Testis (tissue), 2 donors: ENCODE measurements at regions not wholly inside any gene's neighbourhood (a gene's known extent, or its start where the extent isn't known, plus 50 kb on each side); places are given as distances from the start of the nearest gene placed in this dataset.
"Not testable (repeated sequence)": the region's sequence is repeated elsewhere in the genome, so short reads cannot be mapped to it uniquely, and the experiment has no call there.

Source experiments
- DNase-seq: peaks from one replicate; pipeline ENCODE4 v3.0.0-alpha.2; 2019
- H3K27ac ChIP-seq, 2 donors: fragments of 200-600 bp; sonication (generic); one replicate each; pipeline ENCODE4 v1.5.1; 2019
- H3K27me3 ChIP-seq: fragments of 200-600 bp; sonication (generic); one replicate; pipeline ENCODE4 v1.5.1; 2019
- H3K36me3 ChIP-seq: fragments of 200-600 bp; sonication (generic); one replicate; pipeline ENCODE4 v1.5.1; 2017; ENCODE audit warnings: low read depth; ENCODE audit errors: missing control alignments
- H3K4me1 ChIP-seq: fragments of 200-600 bp; sonication (generic); one replicate; pipeline ENCODE4 v1.5.1; 2019
- H3K4me3 ChIP-seq, 2 donors: fragments of 200-600 bp; sonication (generic); one replicate each; pipeline ENCODE4 v1.5.1; 2017 to 2019
- H3K9me3 ChIP-seq: fragments of 200-600 bp; sonication (generic); one replicate; pipeline ENCODE4 v1.5.1; 2017
- CTCF ChIP-seq, 3 experiments: fragments of 450-650 bp in 2 of 3; fragments of 200-600 bp in 1 of 3; sonication (generic) in 1 of 3; IDR thresholded peaks; one replicate each; pipeline ENCODE4 v1.5.1; 2016 to 2019; ENCODE audit warnings: antibody characterized with exemption in 3 of 3, mild to moderate bottlenecking in 2 of 3, moderate library complexity in 1 of 3
- POLR2A ChIP-seq: fragments of 450-650 bp; IDR thresholded peaks from one replicate; pipeline ENCODE4 v1.6.1; 2017; ENCODE audit warnings: antibody characterized with exemption, mild to moderate bottlenecking, moderate library complexity
- WGBS, 2 donors: methylation state at CpG; one replicate each; pipeline ENCODE4 v1.1.5; 2018; 5-methylcytosine and 5-hydroxymethylcytosine counted together
- intact Hi-C: fragments of 100-400 bp; cut with DNase I; formaldehyde crosslinking; loops from one replicate; pipeline ENCODE4 v1.15.1; 2023; ENCODE audit warnings: low total_unique reads

GRCh38 chr10:6678956-6679355 is 98.9 kb upstream of the PRKCQ start:
- Histone ChIP-seq H3K36me3 (no peaks in the 10 kb centered on the region), H3K9me3 (no peaks in the 10 kb centered on the region), H3K27me3 (no peaks in the 10 kb centered on the region), H3K4me3 (no peak overlapping the region), H3K4me1 (no peaks in the 10 kb centered on the region), H3K27ac (no peak overlapping the region)
- intact Hi-C loops, result no loop called here
- DNase-seq, result no peak
- no peak for TF ChIP-seq CTCF (IDR thresholded peaks at IDR 0.05)
- TF ChIP-seq POLR2A, result no peak

- no peaks in the 10 kb centered on the region for H3K4me1 ChIP-seq
- intact Hi-C loops, result no loop called here
- H3K27ac ChIP-seq, result no peak overlapping the region
- H3K4me3 ChIP-seq, result no peak overlapping the region
- no peak for TF ChIP-seq POLR2A
- TF ChIP-seq CTCF (IDR thresholded peaks at IDR 0.05), result peak; percentile 48 to 69 (median 52)
- 12 to 14% methylated on average over 9 of the region's 9 CpGs for WGBS, 2 donors
- no peaks in the 10 kb centered on the region for H3K36me3 ChIP-seq
- peak; percentile 72 for DNase-seq
- H3K9me3 ChIP-seq, result no peaks in the 10 kb centered on the region
- H3K27me3 ChIP-seq, result no peaks in the 10 kb centered on the region
Measured at GRCh38 chr10:6678211-6678803, 98.2 kb upstream of the PRKCQ start.

- intact Hi-C loops, H3K27me3 ChIP-seq, H3K4me3 ChIP-seq, H3K27ac ChIP-seq, H3K9me3 ChIP-seq, H3K4me1 ChIP-seq, H3K36me3 ChIP-seq, DNase-seq: not testable (repeated sequence)
- 90 to 97% methylated on average over 5 of the region's 5 CpGs for WGBS, 2 donors
Measured at GRCh38 chr10:6677129-6677528, 97.1 kb upstream of the PRKCQ start.

- intact Hi-C loops, result no loop called here
- 43 to 57% methylated on average over 3 of the region's 3 CpGs for WGBS, 2 donors
Measured at GRCh38 chr10:6674291-6674690, 94.2 kb upstream of the PRKCQ start.

GRCh38 chr10:6671976-6672375 is 91.9 kb upstream of the PRKCQ start:
- Histone ChIP-seq H3K4me1 (no peaks in the 10 kb centered on the region), H3K4me3 (no peak overlapping the region), H3K27ac (no peak overlapping the region), H3K27me3 (no peaks in the 10 kb centered on the region), H3K9me3 (no peaks in the 10 kb centered on the region), H3K36me3 (no peaks in the 10 kb centered on the region)
- intact Hi-C loops, result no loop called here
- 46 to 62% methylated on average over 6 of the region's 6 CpGs for WGBS, 2 donors
- no peak for DNase-seq
- TF ChIP-seq POLR2A (no peak), CTCF (IDR thresholded peaks at IDR 0.05) (no peak)

More at GRCh38 chr10:6674291-6674690, 94.2 kb upstream of the PRKCQ start:
- Histone ChIP-seq H3K9me3 (no peaks in the 10 kb centered on the region), H3K36me3 (no peaks in the 10 kb centered on the region), H3K4me3 (no peak overlapping the region), H3K27ac (no peak overlapping the region), H3K4me1 (no peaks in the 10 kb centered on the region), H3K27me3 (no peaks in the 10 kb centered on the region)
- DNase-seq, result no peak
- no peak for TF ChIP-seq POLR2A
- no peak for TF ChIP-seq CTCF (IDR thresholded peaks at IDR 0.05)
